SH-SY5Y (cell line): ENCODE measurements at regions not wholly inside any gene's neighbourhood (a gene's known extent, or its start where the extent isn't known, plus 50 kb on each side); places are given as distances from the start of the nearest gene placed in this dataset.

Source experiments
- GATA2 ChIP-seq: IDR thresholded peaks from 2 replicates; pipeline ENCODE4 v1.6.1; 2011; ENCODE audit warnings: mild to moderate bottlenecking, low read depth, low read length
- GATA3 ChIP-seq: IDR thresholded peaks from 2 replicates; pipeline ENCODE4 v1.6.1; 2011; ENCODE audit warnings: low read depth, mild to moderate bottlenecking, low read length, moderate library complexity

- TF ChIP-seq GATA2 (no peak), GATA3 (no peak)
Observed at GRCh38 chr3:76039431-76039830, 254.1 kb upstream of the ZNF717 start.
